ENCODE measurements at regions not wholly inside any gene's neighbourhood (a gene's known extent, or its start where the extent isn't known, plus 50 kb on each side); places are given as distances from the start of the nearest gene placed in this dataset.

GRCh38 chr20:59101961-59102360, 59.4 kb upstream of the PRELID3B start:
- TF ChIP-seq POLR2A (IDR thresholded peaks at IDR 0.05) (no peak), CTCF (IDR thresholded peaks at IDR 0.05) (no peak)
